Body of pancreas (tissue), 4 donors: ENCODE measurements at regions not wholly inside any gene's neighbourhood (a gene's known extent, or its start where the extent isn't known, plus 50 kb on each side); places are given as distances from the start of the nearest gene placed in this dataset.

ENCODE experiments used
- ATAC-seq: fragments of 150-250 bp; one replicate; pipeline ENCODE4 v1.9.1; 2016
- DNase-seq, 4 donors: peaks; one replicate each; pipeline ENCODE4 v3.0.0-alpha.2; 2019
- H3K27ac ChIP-seq, 4 donors: fragments of 200-600 bp; sonication (generic); 1 replicate in 3 of 4; 2 replicates in 1 of 4; pipeline versions ENCODE4 v1.5.1 to v1.6.1; 2016 to 2019; ENCODE audit warnings: mild to moderate bottlenecking in 1 of 4, mixed read lengths in 1 of 4, moderate library complexity in 1 of 4
- H3K27me3 ChIP-seq, 2 donors: fragments of 200-600 bp; sonication (generic); one replicate each; pipeline ENCODE4 v1.6.0; 2016; ENCODE audit warnings: mild to moderate bottlenecking in 1 of 2
- H3K36me3 ChIP-seq, 2 donors: fragments of 200-600 bp; sonication (generic); replicated peaks in 1 of 2; 2 replicates each; pipeline ENCODE4 v1.5.1; 2016; ENCODE audit warnings: low read depth in 2 of 2; ENCODE audit not compliant: insufficient read depth in 1 of 2
- H3K4me1 ChIP-seq: fragments of 200-600 bp; sonication (generic); one replicate; pipeline ENCODE4 v1.6.0; 2016
- H3K4me3 ChIP-seq, 2 donors: fragments of 200-600 bp; sonication (generic); 1 replicate in 1 of 2; 2 replicates in 1 of 2; pipeline ENCODE4 v1.5.1; 2016 to 2019
- H3K9me3 ChIP-seq, 3 donors: fragments of 200-600 bp; sonication (generic); 1 replicate in 2 of 3; 2 replicates in 1 of 3; pipeline ENCODE4 v1.5.1; 2016
- CTCF ChIP-seq, 7 experiments: fragments of 450-650 bp in 4 of 7; fragments of 200-600 bp in 3 of 7; sonication (generic) in 3 of 7; IDR thresholded peaks; one replicate each; pipeline ENCODE4 v1.5.1; 2016 to 2019; ENCODE audit warnings: antibody characterized with exemption in 7 of 7
- POLR2A ChIP-seq, 3 donors: fragments of 450-650 bp; IDR thresholded peaks; one replicate each; pipeline ENCODE4 v1.6.1; 2016; ENCODE audit warnings: antibody characterized with exemption in 3 of 3, mild to moderate bottlenecking in 2 of 3
- WGBS, 2 donors: methylation state at CpG; one replicate each; pipeline ENCODE4 v1.1.5; 2017; 5-methylcytosine and 5-hydroxymethylcytosine counted together
- intact Hi-C: fragments of 100-400 bp; cut with DNase I; formaldehyde crosslinking; loops from one replicate; pipeline ENCODE4 v1.15.1; 2023

DNA sequence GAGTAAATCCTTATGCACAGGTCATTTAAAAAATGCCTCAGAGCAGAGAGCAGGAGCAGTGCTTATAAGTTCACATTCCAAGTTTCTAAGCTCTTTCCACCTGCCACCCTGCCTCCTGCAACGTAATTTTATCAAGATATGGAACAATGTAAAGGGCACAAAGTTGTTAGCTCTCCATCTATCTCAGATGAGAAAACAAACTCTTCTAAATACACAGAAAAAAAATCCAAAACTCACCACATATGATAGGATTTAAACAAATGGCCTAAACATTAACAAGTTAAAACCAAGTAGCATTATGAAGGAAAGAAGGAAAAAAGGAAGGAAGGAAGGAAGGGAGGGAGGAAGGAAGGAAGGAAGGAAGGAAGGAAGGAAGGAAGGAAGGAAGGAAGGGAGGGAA, 1132.8 kb downstream of the GRM8 start:
- Histone ChIP-seq H3K4me3 (no peak overlapping the region), H3K27ac (no peak overlapping the region), H3K4me1 (no peaks in the 10 kb centered on the region), H3K27me3 (no peaks in the 10 kb centered on the region), H3K9me3 (no peaks in the 10 kb centered on the region), H3K36me3 (no peaks in the 10 kb centered on the region)
- 8 to 25% methylated on average over 1 of the region's 1 CpG for WGBS, 2 donors
- DNase-seq (no peak), ATAC-seq (no peak)
- TF ChIP-seq CTCF (IDR thresholded peaks at IDR 0.05) (no peak), POLR2A (IDR thresholded peaks at IDR 0.05) (no peak)
- intact Hi-C loops, result no loop called here

- TF ChIP-seq POLR2A (IDR thresholded peaks at IDR 0.05) (no peak), CTCF (IDR thresholded peaks at IDR 0.05) (no peak)
- intact Hi-C loops, result no loop called here
- ATAC-seq (no peak), DNase-seq (no peak)
- H3K4me1 ChIP-seq, result no peaks in the 10 kb centered on the region
- H3K27me3 ChIP-seq, result no peaks in the 10 kb centered on the region
- H3K27ac ChIP-seq, result no peak overlapping the region
- no peaks in the 10 kb centered on the region for H3K9me3 ChIP-seq
- no peaks in the 10 kb centered on the region for H3K36me3 ChIP-seq
- 12 to 13% methylated on average over 1 of the region's 1 CpG for WGBS, 2 donors
- no peak overlapping the region for H3K4me3 ChIP-seq
Measured at GRCh38 chr7:126103582-126103981, 1149.2 kb downstream of the GRM8 start.

GRCh38 chr7:126083014-126083413, 1153.4 kb upstream of the POT1 start:
- ATAC-seq (no peak), DNase-seq (no peak)
- Histone ChIP-seq H3K27ac (no peak overlapping the region), H3K36me3 (no peaks in the 10 kb centered on the region), H3K9me3 (no peaks in the 10 kb centered on the region), H3K4me3 (no peak overlapping the region), H3K27me3 (no peaks in the 10 kb centered on the region), H3K4me1 (no peaks in the 10 kb centered on the region)
- intact Hi-C loops, result no loop called here
- no peak for TF ChIP-seq POLR2A (IDR thresholded peaks at IDR 0.05)
- no peak for TF ChIP-seq CTCF (IDR thresholded peaks at IDR 0.05)

- Histone ChIP-seq H3K27ac (no peak overlapping the region), H3K4me3 (no peak overlapping the region), H3K4me1 (no peaks in the 10 kb centered on the region), H3K9me3 (no peaks in the 10 kb centered on the region), H3K27me3 (no peaks in the 10 kb centered on the region), H3K36me3 (no peaks in the 10 kb centered on the region)
- DNase-seq (no peak), ATAC-seq (no peak)
- intact Hi-C loops, result no loop called here
- TF ChIP-seq CTCF (IDR thresholded peaks at IDR 0.05) (no peak), POLR2A (IDR thresholded peaks at IDR 0.05) (no peak)
Measured at GRCh38 chr7:126079581-126079980, 1150.0 kb upstream of the POT1 start.

GRCh38 chr7:126079151-126079550, 1149.5 kb upstream of the POT1 start:
- Histone ChIP-seq H3K4me3 (no peak overlapping the region), H3K9me3 (no peaks in the 10 kb centered on the region), H3K36me3 (no peaks in the 10 kb centered on the region), H3K27ac (no peak overlapping the region), H3K4me1 (no peaks in the 10 kb centered on the region), H3K27me3 (no peaks in the 10 kb centered on the region)
- no peak for DNase-seq
- TF ChIP-seq CTCF (IDR thresholded peaks at IDR 0.05), result no peak
- no peak for TF ChIP-seq POLR2A (IDR thresholded peaks at IDR 0.05)
- intact Hi-C loops, result no loop called here
- no peak for ATAC-seq
- 70 to 72% methylated on average over 3 of the region's 3 CpGs for WGBS, 2 donors
